Mesendoderm (in vitro differentiated cells): ENCODE measurements at regions not wholly inside any gene's neighbourhood (a gene's known extent, or its start where the extent isn't known, plus 50 kb on each side); places are given as distances from the start of the nearest gene placed in this dataset.
"Not testable (repeated sequence)": the region's sequence is repeated elsewhere in the genome, so short reads cannot be mapped to it uniquely, and the experiment has no call there.

Experiments used
- DNase-seq: peaks from one replicate; pipeline ENCODE4 v3.0.0; 2013
- H2AK5ac ChIP-seq: 2 replicates; pipeline ENCODE4 v1.6.1; 2013; ENCODE audit warnings: low read length, inconsistent platforms
- H2BK120ac ChIP-seq: 2 replicates; pipeline ENCODE4 v1.6.1; 2013; ENCODE audit warnings: low read depth, mild to moderate bottlenecking, low read length, moderate library complexity, mixed read lengths
- H2BK15ac ChIP-seq: replicated peaks from 2 replicates; pipeline ENCODE4 v1.6.1; 2013; ENCODE audit warnings: low read depth, mild to moderate bottlenecking, moderate library complexity
- H2BK5ac ChIP-seq: 2 replicates; pipeline ENCODE4 v1.6.1; 2013; ENCODE audit warnings: low read length, inconsistent platforms
- H3K18ac ChIP-seq: 2 replicates; pipeline ENCODE4 v1.6.1; 2013; ENCODE audit warnings: mild to moderate bottlenecking, low read length, mixed read lengths
- H3K23ac ChIP-seq: one replicate; pipeline ENCODE4 v1.6.1; 2013; ENCODE audit warnings: low read length
- H3K27ac ChIP-seq: 2 replicates; pipeline ENCODE4 v1.5.1; 2013; ENCODE audit warnings: low read depth, mild to moderate bottlenecking, inconsistent platforms, low read length, moderate library complexity
- H3K27me3 ChIP-seq: 2 replicates; pipeline ENCODE4 v1.6.1; 2013; ENCODE audit warnings: low read length, control low read depth, mild to moderate bottlenecking, inconsistent platforms; ENCODE audit not compliant: insufficient read depth, poor library complexity
- H3K36me3 ChIP-seq: 2 replicates; pipeline ENCODE4 v1.6.1; 2013; ENCODE audit warnings: low read length, inconsistent platforms; ENCODE audit not compliant: control insufficient read depth, insufficient read depth
- H3K4ac ChIP-seq: one replicate; pipeline ENCODE4 v1.6.1; 2013; ENCODE audit warnings: low read depth, mild to moderate bottlenecking, low read length, moderate library complexity
- H3K4me1 ChIP-seq: 2 replicates; pipeline ENCODE4 v1.6.1; 2013; ENCODE audit warnings: low read depth, low read length, inconsistent platforms; ENCODE audit not compliant: control insufficient read depth
- H3K4me2 ChIP-seq: 2 replicates; pipeline ENCODE4 v1.6.1; 2013; ENCODE audit warnings: low read length
- H3K4me3 ChIP-seq: 2 replicates; pipeline ENCODE4 v1.5.1; 2013; ENCODE audit warnings: mild to moderate bottlenecking, low read length
- H3K56ac ChIP-seq: one replicate; pipeline ENCODE4 v1.6.1; 2013; ENCODE audit warnings: low read length
- H3K79me1 ChIP-seq: 2 replicates; pipeline ENCODE4 v1.6.1; 2013; ENCODE audit warnings: low read length, inconsistent platforms
- H3K79me2 ChIP-seq: 2 replicates; pipeline ENCODE4 v1.6.1; 2013; ENCODE audit warnings: mild to moderate bottlenecking, low read length; ENCODE audit not compliant: control insufficient read depth, insufficient read depth
- H3K9ac ChIP-seq: 2 replicates; pipeline ENCODE4 v1.6.1; 2013; ENCODE audit warnings: low read length, inconsistent platforms
- H4K5ac ChIP-seq: one replicate; pipeline ENCODE4 v1.6.1; 2013; ENCODE audit warnings: low read length
- H4K8ac ChIP-seq: one replicate; pipeline ENCODE4 v1.6.1; 2013; ENCODE audit warnings: low read depth, mild to moderate bottlenecking, control low read depth, low read length, moderate library complexity
- WGBS: extraction: QIAGEN DNeasy Blood & Tissue Kit; methylation state at CpG from one replicate; pipeline ENCODE4 v1.1.7; 2013; ENCODE audit warnings: low lambda C conversion rate, missing lambda C conversion rate; ENCODE audit not compliant: insufficient coverage; ENCODE audit errors: extremely low coverage; 5-methylcytosine and 5-hydroxymethylcytosine counted together

DNA sequence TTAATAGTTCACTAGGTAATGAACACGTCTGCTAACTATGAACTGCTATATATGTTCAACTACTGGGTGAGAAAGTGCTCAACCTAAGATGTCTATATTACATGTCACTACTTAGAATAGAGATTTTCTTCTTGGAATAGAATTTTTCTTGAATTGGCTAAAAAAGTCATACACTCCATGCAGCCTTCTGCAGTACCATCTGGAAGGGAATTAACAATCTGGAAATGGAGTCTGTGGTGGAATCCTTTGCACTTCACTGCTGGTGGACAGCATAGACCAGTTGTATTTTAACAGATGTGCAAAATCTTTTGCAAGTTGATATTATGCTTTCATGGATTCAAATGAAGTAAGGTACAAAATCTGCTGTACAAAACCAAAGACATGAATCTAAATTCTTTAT lies 799.6 kb downstream of the KCNJ3 start:
- no CpG with 5 or more reads among the region's 1 CpG for WGBS
- no peaks in the 10 kb centered on the region for H3K36me3 ChIP-seq

DNA sequence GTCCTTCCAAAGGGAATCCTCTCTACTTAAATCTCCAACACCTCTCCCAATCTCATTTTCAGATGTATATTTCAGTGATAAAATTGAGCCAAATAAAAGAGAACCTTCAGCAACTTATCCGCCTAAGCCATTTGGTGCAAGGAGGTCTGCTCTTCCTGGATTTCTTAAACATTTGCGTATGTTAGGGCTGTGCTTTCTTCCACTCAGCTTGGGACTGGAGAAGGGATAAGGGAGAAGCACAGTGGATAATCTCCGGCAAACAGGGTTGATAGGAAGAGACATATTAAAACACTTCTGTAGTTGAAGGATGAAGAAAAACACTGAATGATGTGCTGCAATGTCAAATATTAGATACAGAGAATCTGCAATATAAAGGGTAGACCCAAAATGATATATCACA lies 796.2 kb downstream of the KCNJ3 start:
- no peak overlapping the region for H2BK15ac ChIP-seq
- H3K4me1 ChIP-seq = no peaks in the 10 kb centered on the region
- H3K56ac ChIP-seq = no peak overlapping the region
- no peak overlapping the region for H3K23ac ChIP-seq
- H2BK120ac ChIP-seq = no peak overlapping the region
- no peak overlapping the region for H3K9ac ChIP-seq
- no peak overlapping the region for H3K27ac ChIP-seq
- H2BK5ac ChIP-seq = no peak overlapping the region
- H3K27me3 ChIP-seq = no peaks in the 10 kb centered on the region
- H3K4ac ChIP-seq = no peak overlapping the region
- H3K4me2 ChIP-seq = no peak overlapping the region
- no peaks in the 10 kb centered on the region for H3K79me1 ChIP-seq
- no peak overlapping the region for H3K4me3 ChIP-seq
- no peak overlapping the region for H4K5ac ChIP-seq
- H3K18ac ChIP-seq = no peak overlapping the region
- WGBS = no CpG with 5 or more reads among the region's 3 CpGs
- H3K79me2 ChIP-seq = no peaks in the 10 kb centered on the region
- H2AK5ac ChIP-seq = no peak overlapping the region
- no peak overlapping the region for H4K8ac ChIP-seq
- no peaks in the 10 kb centered on the region for H3K36me3 ChIP-seq
- DNase-seq = peak; percentile 35

More for the DNA sequence above, 799.6 kb downstream of the KCNJ3 start:
- H3K79me1 ChIP-seq = no peaks in the 10 kb centered on the region
- H3K4me1 ChIP-seq = no peaks in the 10 kb centered on the region
- H3K4me3 ChIP-seq = no peak overlapping the region
- no peak overlapping the region for H4K5ac ChIP-seq
- no peak overlapping the region for H4K8ac ChIP-seq
- H3K27me3 ChIP-seq = no peaks in the 10 kb centered on the region
- H3K9ac ChIP-seq = no peak overlapping the region
- H3K56ac ChIP-seq = no peak overlapping the region
- no peak overlapping the region for H3K23ac ChIP-seq
- H2AK5ac ChIP-seq = no peak overlapping the region
- H3K27ac ChIP-seq = no peak overlapping the region
- H3K4ac ChIP-seq = no peak overlapping the region
- no peak overlapping the region for H3K4me2 ChIP-seq
- H3K18ac ChIP-seq = no peak overlapping the region
- no peak overlapping the region for H2BK120ac ChIP-seq
- no peak for DNase-seq
- no peaks in the 10 kb centered on the region for H3K79me2 ChIP-seq
- no peak overlapping the region for H2BK15ac ChIP-seq
- no peak overlapping the region for H2BK5ac ChIP-seq

DNA sequence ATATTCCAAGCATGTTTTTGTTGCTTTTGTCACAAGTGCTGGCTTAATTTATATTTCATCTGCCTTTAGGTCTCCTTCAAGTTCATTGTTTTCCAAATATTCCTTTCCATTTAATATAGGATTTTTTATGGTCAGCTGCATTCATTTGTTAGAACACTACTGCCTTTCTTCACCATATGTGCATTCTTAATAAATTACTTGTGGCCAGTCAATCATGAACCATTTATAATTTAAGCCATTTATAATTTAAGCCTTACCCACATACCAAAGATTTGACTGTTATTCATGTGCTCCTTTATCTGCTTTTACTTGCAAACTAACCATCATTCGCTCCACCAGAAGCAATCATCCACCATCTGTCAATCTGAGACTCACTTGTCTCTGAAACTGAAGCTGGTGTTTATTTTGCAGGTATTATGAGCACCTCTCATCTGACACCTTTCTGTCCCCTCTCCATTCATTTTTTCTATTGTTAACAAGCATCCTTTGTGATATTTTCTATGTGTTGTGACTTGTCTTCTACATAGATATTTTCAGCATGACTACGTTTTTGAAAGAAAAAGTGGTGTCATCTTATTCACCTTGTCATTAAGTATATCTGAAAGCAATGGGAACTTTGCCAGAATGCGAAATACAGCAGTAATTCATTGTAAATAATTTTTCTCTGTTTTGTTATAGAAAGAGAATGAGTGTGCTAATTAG lies 786.8 kb downstream of the KCNJ3 start:
- H2BK15ac ChIP-seq = no peak overlapping the region
- H4K8ac ChIP-seq = no peak overlapping the region
- no peaks in the 10 kb centered on the region for H3K27me3 ChIP-seq
- H3K4me2 ChIP-seq = no peak overlapping the region
- no peak overlapping the region for H3K4me3 ChIP-seq
- no peak for DNase-seq
- H3K9ac ChIP-seq = no peak overlapping the region
- H3K56ac ChIP-seq = no peak overlapping the region
- no peaks in the 10 kb centered on the region for H3K79me1 ChIP-seq
- H2AK5ac ChIP-seq = no peak overlapping the region
- H2BK120ac ChIP-seq = no peak overlapping the region
- H3K18ac ChIP-seq = no peak overlapping the region
- H3K23ac ChIP-seq = no peak overlapping the region
- no peak overlapping the region for H3K4ac ChIP-seq
- no CpG with 5 or more reads among the region's 3 CpGs for WGBS
- H3K4me1 ChIP-seq = no peaks in the 10 kb centered on the region
- H3K27ac ChIP-seq = no peak overlapping the region
- no peak overlapping the region for H4K5ac ChIP-seq
- no peak overlapping the region for H2BK5ac ChIP-seq
- no peaks in the 10 kb centered on the region for H3K36me3 ChIP-seq
- H3K79me2 ChIP-seq = no peaks in the 10 kb centered on the region

DNA sequence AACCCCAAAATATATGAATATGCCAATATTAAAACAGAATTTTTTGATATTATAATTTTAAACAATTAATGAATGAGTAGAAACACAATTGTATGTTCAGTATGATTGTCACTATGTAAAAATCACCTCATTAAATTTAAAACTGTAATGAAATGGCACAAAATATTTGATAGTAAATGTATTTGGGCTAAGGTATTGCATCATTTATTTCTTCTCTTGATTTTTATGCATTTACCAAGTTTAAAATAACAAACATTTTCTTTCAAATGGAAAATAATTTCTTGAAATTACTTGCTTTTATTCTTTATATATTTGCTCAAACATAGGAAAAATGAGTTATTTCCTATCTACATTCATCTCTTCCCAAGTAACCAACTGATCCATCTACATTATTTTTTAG lies 782.6 kb downstream of the KCNJ3 start:
- H3K4me3 ChIP-seq = no peak overlapping the region
- no peak overlapping the region for H2BK15ac ChIP-seq
- no peak overlapping the region for H3K4ac ChIP-seq
- H3K4me2 ChIP-seq = no peak overlapping the region
- no peak overlapping the region for H3K23ac ChIP-seq
- no peak overlapping the region for H3K9ac ChIP-seq
- H3K79me2 ChIP-seq = no peaks in the 10 kb centered on the region
- no peak overlapping the region for H3K56ac ChIP-seq
- H3K18ac ChIP-seq = no peak overlapping the region
- H3K36me3 ChIP-seq = no peaks in the 10 kb centered on the region
- H2BK120ac ChIP-seq = no peak overlapping the region
- H2BK5ac ChIP-seq = no peak overlapping the region
- H3K79me1 ChIP-seq = no peaks in the 10 kb centered on the region
- H4K8ac ChIP-seq = no peak overlapping the region
- no peak overlapping the region for H4K5ac ChIP-seq
- H3K27ac ChIP-seq = no peak overlapping the region
- no peaks in the 10 kb centered on the region for H3K27me3 ChIP-seq
- H3K4me1 ChIP-seq = no peaks in the 10 kb centered on the region
- no peak for DNase-seq
- no peak overlapping the region for H2AK5ac ChIP-seq

DNA sequence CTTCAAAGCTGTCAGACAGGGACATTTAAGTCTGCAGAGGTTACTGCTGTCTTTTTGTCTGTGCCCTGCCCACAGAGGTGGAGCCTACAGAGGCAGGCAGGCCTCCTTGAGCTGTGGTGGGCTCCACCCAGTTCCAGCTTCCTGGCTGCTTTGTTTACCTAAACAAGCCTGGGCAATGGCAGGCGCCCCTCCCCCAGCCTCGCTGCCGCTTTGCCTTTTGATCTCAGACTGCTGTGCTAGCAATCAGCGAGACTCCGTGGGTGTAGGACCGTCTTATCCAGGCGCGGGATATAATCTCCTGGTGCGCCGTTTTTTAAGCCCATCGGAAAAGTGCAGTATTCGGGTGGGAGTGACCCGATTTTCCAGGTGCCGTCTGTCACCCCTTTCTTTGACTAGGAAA lies 773.5 kb downstream of the KCNJ3 start:
- not testable (repeated sequence) for H3K18ac ChIP-seq, H3K79me2 ChIP-seq, H3K9ac ChIP-seq, H4K8ac ChIP-seq, H3K27me3 ChIP-seq, H4K5ac ChIP-seq, H3K56ac ChIP-seq, H3K4me3 ChIP-seq, DNase-seq, H3K4me1 ChIP-seq, H3K23ac ChIP-seq, H2AK5ac ChIP-seq, H2BK120ac ChIP-seq, H3K27ac ChIP-seq, H2BK5ac ChIP-seq, H3K36me3 ChIP-seq, H3K79me1 ChIP-seq, H2BK15ac ChIP-seq, H3K4me2 ChIP-seq, H3K4ac ChIP-seq
- WGBS = no CpG with 5 or more reads among the region's 14 CpGs

DNA sequence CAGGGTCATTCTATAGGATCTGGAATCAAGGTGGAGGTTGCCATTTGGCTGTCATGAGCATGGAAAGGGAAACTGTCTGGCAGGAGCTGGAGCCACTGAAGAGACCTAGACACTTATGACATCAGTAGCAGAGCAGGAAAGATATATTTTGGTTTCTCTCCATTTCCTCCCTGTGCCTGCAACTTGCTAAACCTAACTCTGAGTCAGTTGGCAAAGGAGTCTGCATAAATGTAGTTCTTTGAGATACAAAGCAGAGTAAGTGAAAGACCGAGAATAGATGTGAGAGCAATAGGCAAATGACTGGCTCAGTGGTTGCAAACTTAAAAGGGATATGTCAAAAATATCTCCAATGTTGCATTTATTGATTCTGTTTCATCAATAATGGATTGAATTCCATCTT lies 757.7 kb downstream of the KCNJ3 start:
- Histone ChIP-seq H3K23ac (no peak overlapping the region), H4K5ac (no peak overlapping the region), H3K79me2 (no peaks in the 10 kb centered on the region), H3K79me1 (no peaks in the 10 kb centered on the region), H3K4me2 (no peak overlapping the region), H3K18ac (no peak overlapping the region), H3K9ac (no peak overlapping the region), H3K56ac (no peak overlapping the region), H2BK120ac (no peak overlapping the region), H3K4ac (no peak overlapping the region), H2AK5ac (no peak overlapping the region), H3K4me1 (no peaks in the 10 kb centered on the region), H3K27me3 (no peaks in the 10 kb centered on the region), H3K4me3 (no peak overlapping the region), H4K8ac (no peak overlapping the region), H2BK15ac (no peak overlapping the region), H2BK5ac (no peak overlapping the region), H3K36me3 (no peaks in the 10 kb centered on the region), H3K27ac (no peak overlapping the region)
- WGBS = no CpG with 5 or more reads among the region's 1 CpG
- DNase-seq = no peak
